Renal cortex interstitium (tissue), 11 donors: ENCODE measurements at regions not wholly inside any gene's neighbourhood (a gene's known extent, or its start where the extent isn't known, plus 50 kb on each side); places are given as distances from the start of the nearest gene placed in this dataset.

Source experiments
- DNase-seq, 11 donors: peaks; one replicate each; pipeline ENCODE4 v3.0.0-alpha.2; 2013; ENCODE audit warnings: low read depth in 9 of 11, low spot score in 4 of 11; ENCODE audit errors: extremely low read depth in 1 of 11

- DNase-seq, result no peak
Observed at GRCh38 chr17:55588446-55589242, 77.4 kb upstream of the SMIM36 start.

- peak in 2 of 11 donors; percentile 43 to 54 for DNase-seq
Observed at GRCh38 chr17:55587608-55588139, 76.4 kb upstream of the SMIM36 start.

GRCh38 chr17:55585629-55586028, 74.4 kb upstream of the SMIM36 start:
- no peak for DNase-seq

- no peak for DNase-seq
Observed at GRCh38 chr17:55584861-55585260, 73.6 kb upstream of the SMIM36 start.

- no peak for DNase-seq
Observed at GRCh38 chr17:55584055-55584685, 72.9 kb upstream of the SMIM36 start.

GRCh38 chr17:55582897-55583296, 71.6 kb upstream of the SMIM36 start:
- no peak for DNase-seq

- DNase-seq, result no peak
Observed at GRCh38 chr17:55580596-55581133, 69.4 kb upstream of the SMIM36 start.

- DNase-seq, result no peak
Observed at GRCh38 chr17:55577687-55578086, 66.4 kb upstream of the SMIM36 start.

- DNase-seq, result peak in 2 of 11 donors; percentile 30 to 45
Observed at GRCh38 chr17:55576996-55577586, 65.8 kb upstream of the SMIM36 start.

GRCh38 chr17:55576237-55576995, 65.2 kb upstream of the SMIM36 start:
- peak in 1 of 11 donors; percentile 43 for DNase-seq

GRCh38 chr17:55575058-55575636, 63.9 kb upstream of the SMIM36 start:
- no peak for DNase-seq

GRCh38 chr17:55572599-55572998, 61.3 kb upstream of the SMIM36 start:
- DNase-seq, result no peak

- DNase-seq, result no peak
Observed at GRCh38 chr17:55572139-55572538, 60.9 kb upstream of the SMIM36 start.

- no peak for DNase-seq
Observed at GRCh38 chr17:55571095-55571494, 59.8 kb upstream of the SMIM36 start.

GRCh38 chr17:55570391-55570790, 59.1 kb upstream of the SMIM36 start:
- no peak for DNase-seq

GRCh38 chr17:55567240-55568214, 56.3 kb upstream of the SMIM36 start:
- peak in 4 of 11 donors; percentile 25 to 46 (median 36) for DNase-seq

- no peak for DNase-seq
Observed at GRCh38 chr17:55564081-55564480, 52.8 kb upstream of the SMIM36 start.

- DNase-seq, result no peak
Observed at GRCh38 chr17:55563363-55563762, 52.1 kb upstream of the SMIM36 start.
